HG02973 (cell line): ENCODE measurements at regions not wholly inside any gene's neighbourhood (a gene's known extent, or its start where the extent isn't known, plus 50 kb on each side); places are given as distances from the start of the nearest gene placed in this dataset.

ENCODE experiments used
- ATAC-seq: cut with Tn5 transposase; IDR thresholded peaks from one replicate; pipeline ENCODE4 v1.9.1; 2021; ENCODE audit warnings: moderate library complexity; ENCODE audit not compliant: unreplicated experiment

DNA sequence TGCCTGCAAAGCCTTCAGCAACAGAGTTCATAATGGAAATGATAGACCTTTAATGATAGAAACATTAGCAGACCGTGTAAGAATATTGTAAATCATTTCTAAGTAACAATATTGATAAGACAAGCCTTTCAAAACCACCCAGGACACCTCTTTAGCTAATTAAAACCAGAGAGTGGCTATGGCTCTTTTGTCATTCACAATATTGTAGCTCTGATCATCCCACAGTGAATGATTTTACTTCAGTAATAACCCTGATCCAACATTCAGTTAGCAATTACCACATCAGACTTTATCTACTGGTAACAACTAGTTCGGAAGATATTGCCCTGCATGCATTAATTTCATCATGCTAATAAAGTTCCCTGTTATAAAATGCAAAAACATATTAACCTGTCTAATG lies 432.6 kb downstream of the DTWD2 start:
- no peak for ATAC-seq

DNA sequence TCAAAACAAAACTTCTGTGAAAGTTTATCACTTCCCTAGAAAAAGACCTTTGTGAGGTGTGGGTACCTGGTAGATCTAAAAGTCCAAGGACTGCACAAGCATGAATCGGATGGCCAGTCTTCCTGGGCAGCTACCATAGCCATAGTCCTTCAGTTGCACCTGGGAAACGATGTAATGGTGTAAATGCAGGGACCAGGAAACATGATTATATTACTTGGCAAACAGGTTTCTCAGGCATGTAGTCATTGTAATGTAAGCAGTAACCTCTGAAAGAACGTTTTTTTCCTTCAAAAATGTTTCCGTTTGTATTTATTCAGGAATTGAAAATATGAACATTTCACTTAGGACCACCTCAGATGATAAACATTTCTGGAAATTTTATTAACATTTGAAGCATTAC lies 433.4 kb downstream of the DTWD2 start:
- no peak for ATAC-seq

DNA sequence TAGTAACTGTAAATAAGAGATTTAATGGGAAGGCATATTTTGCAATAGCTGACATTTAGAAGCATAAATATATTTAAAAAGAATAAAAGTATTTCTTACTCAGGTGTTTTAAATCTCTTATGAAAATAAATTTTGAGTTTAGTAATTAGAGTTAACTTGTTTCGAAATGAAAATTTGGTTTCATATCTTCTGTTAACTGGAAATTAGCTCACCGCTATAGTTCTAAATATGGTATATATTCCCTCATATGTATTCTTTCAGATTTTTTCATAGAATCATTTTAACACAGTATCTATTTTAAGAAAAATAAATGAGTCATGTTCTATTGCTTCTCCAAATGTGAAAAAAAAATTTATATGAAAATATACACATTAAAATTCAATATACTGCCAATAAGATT lies 434.1 kb downstream of the DTWD2 start:
- ATAC-seq: no peak

DNA sequence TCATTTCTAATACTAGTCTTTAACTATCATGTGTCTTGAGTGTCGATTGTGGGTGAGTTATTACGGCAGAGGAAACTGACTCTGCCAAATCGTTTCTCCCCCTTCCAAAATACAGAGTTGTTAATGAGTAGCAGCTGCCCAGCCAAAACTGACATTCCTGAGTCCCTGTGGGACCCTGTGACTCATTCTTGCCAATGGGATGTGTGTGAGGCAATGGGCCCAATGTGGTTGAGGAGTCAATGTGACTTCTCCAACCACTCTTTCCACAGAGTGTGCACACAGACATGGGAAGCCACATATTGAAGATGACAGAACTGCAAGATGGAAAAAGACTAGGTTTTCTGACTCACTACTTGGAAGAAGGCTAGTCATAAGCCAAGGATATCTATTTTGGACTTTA lies 434.7 kb downstream of the DTWD2 start:
- ATAC-seq: no peak

DNA sequence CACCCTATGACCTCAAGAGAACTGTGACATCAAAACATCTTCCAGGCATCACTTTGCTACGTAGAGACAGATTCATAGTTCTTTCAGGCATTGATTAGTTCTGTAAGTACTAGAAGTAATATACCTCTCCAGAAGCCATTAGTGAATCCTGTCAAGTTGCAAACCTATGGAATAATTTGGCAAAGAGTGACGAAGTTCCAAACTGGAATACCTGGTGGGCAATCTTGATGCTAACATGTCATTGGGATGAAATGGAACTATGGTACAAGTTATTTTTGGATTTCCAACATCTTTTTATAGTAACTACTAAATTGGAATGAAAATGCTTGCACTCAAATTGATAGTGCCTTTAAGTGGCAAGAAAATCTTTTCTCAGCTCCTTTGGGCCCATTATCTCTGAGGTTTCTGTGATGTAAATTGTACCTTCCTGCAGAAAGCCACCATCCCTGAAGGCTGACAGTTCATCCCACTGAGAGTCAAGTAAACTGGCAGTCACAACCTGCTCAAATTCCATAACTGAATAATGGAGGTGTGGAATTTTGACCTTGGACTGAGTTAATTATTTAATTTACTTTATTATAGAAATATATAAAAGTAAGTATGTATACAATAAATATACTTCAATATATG lies 435.5 kb downstream of the DTWD2 start:
- ATAC-seq: no peak

DNA sequence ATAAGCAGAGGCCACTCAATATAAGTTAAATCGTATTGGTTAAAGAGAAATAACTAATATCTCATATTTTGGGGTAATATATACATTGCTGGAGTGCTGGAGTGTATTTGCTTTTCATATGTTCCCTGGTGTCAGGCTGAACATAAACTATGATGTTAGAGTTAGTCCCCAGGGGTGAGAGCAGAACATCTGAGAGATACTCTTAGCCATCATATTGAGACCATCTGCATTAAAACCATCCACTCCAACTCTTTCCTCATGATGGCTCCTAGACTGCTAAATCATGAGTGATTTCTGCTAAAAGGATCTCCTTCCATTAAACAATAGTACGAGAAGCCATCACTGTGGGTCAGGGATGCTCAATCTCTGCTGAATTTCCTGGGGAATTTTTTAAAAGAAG lies 436.2 kb downstream of the DTWD2 start:
- no peak for ATAC-seq

DNA sequence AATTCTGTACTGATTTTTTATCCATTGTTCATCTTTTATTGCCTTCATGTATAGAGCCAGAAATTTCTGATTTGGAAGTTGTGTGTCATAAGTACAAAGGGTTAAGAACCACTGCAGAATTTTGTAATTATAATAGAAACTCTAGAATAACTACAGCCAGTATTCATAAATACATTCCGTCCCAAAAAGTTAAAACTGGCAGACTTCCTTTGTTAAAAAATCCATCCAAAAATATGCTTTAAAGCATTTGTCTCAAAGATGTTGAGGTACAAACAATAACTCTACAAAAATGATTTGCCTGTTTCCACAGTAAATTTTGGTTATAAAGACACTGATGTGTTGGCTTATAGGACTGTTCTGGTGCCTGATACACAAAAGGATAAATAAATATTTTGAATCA lies 436.6 kb downstream of the DTWD2 start:
- ATAC-seq: no peak

DNA sequence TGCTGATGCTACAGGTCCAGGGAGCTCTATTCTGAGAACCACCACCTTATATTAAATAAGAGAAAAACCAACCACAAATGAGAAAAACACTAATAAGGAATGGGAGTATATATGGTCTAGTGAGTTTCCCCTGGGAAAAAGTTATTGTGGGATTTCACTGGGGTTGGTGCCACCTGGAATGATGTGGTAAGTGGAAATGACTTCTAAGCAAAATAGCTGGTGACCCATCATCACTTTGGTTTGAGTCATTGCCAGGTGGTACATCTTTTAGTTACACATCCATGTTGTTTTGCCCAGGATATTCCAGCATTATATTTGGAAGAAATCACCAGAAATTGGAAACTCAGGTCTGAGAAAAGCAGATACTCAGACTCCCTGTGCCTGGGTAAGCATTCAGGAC lies 437.3 kb downstream of the DTWD2 start:
- no peak for ATAC-seq

DNA sequence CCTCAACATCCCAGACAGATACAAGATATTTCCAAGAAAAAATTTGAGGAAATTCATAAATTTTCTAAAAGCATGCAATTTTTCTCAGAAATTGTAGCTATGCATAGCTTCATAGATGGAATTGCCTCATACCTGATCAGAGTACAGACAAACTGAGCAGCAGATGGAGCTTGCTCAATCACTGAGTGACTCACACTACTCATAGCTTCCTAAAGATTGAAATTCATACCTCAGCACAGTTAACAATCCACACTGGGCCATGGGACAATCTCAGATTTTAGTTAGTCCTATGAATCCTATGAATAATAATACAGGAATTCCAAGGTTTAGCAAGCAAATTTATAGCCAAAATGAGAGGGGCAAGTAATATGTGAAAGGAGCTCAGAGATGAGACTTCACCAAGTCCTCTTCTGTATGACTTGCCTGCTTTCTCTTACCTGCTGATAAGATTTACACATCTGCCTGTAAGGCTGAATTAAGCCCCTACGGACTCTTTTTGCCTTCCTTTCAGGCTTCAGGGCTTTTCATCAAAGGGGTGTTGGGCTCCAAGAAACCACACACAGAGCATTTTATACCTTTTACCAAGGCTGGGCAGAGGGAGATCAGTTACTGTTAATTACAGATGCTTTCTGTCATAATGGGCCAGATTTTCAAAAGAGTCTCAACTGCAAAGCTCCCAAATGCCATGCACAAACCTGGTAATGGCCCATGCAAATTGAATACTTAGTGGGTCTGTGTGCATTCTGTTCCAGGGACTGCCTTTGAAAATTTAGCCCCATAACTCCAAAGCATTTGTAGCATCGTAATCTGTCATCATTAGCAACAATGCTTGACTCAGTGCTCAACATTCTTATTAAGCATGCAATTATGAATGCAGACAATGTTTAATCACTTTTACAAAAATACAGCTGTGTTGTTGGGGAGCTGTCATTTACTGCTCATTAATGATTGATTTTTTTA lies 439.3 kb downstream of the DTWD2 start:
- ATAC-seq: no peak

DNA sequence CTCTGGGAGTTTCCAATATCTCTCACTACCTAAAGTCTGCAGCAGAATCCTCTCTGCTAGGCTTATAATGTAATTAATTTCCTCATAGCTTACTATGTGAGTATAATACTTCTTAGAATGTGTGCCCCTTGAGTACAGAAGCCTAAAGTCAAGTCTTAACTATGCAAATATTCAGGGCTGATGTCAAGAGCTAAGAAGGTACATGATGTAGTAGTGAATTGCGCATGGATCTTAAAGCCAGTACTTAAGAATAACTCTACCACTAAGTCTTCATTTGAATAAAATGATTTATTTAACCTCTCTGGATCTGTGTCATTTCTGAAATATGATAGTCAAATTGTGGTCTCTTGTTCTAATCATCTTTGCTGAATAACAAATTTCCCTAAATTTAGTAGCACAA lies 442.9 kb downstream of the DTWD2 start:
- ATAC-seq: no peak

DNA sequence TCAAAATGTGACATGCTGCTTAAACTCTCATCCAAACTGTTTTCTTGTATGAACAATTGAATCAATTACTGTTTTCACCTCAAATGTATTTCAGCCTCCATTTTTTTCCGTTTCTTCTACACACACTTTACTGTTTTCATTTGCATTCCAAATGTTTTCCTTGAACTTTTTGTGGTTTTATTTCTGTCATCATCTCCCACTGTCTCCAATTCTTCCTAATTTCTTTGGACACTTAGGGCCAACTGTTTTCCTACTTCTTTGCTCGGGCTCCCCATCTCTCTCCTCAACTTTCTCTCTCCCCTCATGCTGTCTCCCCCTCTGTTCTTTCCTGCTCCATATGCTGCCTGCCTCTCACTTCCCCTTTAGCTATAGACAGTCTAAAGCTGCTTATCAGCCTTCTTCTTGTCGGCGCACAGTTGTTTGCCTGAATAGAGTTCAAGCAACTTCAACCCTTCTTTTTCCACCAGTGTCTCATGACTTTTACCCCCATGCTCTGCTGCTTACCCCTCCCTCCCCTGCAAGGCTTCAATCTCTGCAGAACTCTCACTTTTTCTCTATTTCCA lies 443.4 kb downstream of the DTWD2 start:
- no peak for ATAC-seq

DNA sequence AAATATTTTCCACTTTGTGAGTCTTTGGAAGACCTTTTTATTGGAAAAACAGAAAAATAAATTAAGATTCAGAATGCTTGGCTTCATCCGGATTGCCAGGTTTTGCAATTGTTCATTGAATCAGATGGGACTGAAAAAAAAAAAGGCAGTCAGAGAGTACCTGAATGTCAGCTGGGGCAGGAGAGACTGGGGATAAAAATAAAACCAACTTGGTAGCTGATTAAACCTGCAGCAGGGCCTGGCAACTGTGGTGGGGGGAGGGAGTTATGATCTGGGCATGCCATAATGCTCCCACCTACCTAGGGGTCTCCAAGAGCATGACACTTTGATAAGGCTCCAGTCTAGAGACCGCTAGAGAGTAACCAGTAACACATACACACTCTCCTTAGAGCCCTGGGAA lies 454.4 kb downstream of the DTWD2 start:
- ATAC-seq: no peak

DNA sequence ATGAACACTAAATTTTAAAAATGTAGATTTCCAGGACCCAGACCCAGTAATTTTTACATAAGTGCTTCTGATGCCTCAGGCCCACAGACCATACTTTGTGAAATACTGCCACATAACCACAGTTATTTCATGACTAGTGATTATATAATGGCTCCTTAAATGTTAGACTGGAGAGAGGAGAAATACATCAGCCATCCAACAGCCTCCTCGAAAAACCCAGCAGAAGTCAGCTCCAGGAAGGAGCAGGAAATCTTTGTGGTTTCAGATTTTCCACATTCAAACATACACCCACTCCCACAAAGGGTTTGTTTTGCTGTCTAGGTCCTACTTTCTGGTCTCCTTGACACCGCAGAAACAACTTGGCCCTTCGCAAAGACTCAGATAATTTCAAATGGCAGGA lies 455.2 kb downstream of the DTWD2 start:
- ATAC-seq: no peak

DNA sequence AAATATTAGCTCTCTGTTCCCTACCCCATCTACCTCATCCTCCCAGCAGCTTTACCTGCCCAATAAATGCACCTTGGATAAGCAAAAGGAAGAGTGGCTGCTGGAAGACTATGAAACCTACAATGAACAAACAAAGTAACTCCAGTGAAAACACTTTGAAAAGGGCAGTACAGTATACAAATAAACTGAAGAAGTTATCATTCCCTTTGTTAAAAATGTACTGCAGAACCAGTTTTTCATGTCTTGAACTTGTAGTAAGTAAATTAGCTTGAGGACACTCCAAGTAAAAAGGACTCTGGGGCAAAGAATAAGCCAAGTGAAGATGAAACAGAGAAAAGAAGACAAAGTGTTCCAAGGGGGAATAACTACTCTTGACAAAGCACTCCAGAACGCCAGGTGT lies 457.1 kb downstream of the DTWD2 start:
- ATAC-seq: no peak

DNA sequence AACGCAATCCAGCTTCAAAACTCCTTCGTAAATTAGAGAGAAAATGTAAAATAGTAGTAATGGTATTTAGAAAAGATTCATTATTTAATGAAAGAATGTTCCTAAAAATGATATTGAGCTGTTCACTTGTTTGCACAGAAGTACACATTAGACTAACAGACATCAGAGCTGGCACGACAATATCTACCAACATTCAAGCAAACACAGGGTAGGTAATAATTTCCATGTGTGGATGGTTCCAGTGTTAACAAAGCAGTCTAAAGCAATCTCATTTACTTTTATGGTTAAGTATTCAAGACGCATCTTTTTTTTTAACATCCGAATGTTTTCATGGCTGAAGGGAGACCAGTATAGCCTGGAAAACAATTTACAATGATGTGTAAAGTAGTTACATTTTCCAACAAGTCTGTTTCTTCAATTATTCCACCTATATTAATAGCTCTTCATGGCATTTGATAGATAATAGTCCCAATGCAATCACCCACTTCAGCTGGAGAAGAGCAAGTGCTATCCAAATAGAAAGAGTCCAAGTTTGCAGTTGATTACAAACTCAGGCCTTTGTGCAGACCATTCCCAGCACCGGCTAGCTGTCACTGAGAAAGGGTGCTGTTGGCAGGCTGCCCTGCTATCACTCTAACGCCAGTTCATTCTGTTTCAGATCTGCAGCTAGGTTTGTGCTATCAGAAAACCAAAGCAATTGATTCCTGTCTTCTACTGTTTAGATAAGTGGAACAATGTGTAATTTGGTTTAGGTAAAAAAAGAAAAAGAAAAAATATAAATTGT lies 458.8 kb downstream of the DTWD2 start:
- ATAC-seq: no peak

DNA sequence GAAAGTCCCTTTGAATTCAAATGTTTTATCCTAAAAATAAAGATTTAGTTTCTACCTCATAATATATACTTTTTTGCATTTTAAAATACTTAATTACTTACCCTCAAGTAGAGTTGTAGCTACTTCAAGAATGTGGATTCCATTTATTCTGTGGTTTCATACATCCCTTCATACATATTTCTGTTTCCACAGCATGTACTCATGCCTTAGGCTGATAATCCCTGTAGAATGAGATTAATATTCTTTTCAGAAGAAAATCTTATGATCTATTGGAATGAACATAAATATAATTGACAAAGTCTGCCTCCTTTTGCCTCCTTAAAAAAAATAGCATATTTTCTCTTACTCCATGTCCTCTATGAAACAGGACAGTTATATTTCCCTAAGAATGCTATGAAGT lies 465.7 kb downstream of the DTWD2 start:
- no peak for ATAC-seq

DNA sequence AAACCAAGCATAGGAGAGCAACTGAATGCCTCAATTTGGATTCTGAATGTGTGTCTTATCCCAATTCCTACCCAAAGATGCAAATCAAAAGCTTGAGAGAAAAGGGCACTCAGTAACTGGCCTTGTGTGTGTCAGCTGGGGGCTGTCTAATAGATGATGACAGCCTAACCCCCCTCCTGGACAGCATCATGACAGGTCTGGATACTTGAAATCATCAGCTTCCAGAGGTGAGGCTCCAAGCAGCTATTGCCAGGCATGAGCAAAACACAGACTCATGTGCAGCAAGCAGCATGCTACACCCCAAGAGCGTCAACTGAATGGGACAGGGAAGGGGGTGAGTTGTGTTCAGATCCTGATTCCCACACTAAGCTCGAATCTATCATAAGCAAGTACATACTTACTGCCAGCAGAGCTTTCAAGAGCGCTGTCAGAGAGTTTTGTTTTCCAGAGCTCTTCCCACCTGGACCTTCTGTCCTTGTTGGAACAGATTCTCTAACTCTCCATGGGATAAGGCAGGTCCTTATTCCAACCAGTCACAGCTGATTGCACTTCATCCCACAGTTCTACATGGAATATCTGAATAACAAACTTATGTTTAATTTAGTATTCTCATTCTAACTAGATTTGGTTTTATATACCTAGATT lies 467.5 kb downstream of the DTWD2 start:
- no peak for ATAC-seq

DNA sequence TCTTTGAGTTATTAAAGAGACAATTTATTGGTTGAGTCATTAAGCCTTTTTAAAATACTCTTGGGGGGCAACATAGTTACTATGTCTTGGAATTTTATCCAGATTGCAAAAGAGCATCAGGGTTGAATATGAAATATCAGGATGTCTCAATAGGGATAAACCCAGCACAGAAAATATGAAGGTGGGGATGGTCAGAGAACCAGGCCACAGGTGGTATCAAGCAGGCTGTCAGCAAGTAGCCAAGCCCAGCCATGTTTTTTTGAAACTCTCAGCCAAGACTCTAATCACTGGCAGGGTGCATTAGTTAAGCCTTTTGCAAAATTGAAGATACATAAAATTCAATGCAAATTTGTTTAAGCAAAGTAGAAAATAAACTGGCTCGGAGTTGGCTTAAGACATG lies 468.9 kb downstream of the DTWD2 start:
- ATAC-seq: no peak

DNA sequence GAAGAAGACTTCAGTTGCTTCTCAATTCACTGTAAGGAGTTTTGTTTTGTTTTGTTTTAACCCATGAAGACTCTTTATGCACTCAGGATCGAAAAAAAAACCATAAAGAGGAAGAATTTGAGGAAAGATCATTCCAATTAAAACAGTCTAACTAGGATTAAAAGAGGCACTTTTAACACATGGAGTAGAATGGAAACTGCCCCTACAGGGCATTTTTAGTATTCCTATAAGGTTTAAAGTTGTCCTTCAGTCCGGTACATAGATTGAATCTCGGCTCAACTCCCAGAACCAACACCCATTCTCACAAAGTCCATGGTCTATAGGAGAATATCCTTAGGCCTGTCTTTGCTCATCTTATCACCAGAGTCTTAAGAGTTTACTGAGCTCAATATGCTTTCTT lies 469.6 kb downstream of the DTWD2 start:
- no peak for ATAC-seq

DNA sequence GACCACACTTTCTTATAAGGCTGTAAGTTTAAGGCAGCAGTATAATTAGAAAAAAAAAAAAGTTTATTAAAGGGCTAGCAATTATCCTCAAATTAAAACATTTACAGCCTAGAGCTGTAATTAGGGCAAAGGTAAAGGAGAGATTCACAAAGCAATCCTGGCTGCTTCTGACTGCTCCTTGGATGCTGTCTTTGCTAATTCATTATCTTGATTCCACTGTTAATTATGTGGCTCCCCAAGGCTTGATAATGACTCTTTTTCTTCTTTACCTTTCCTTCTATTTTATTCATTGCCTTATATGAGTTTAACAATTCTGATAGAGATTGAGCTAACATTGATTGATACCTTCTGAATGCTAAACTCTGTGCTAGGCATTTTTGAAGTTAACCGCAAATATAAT lies 476.5 kb downstream of the DTWD2 start:
- ATAC-seq: no peak
